Upper lobe of left lung (tissue), 4 donors: ENCODE measurements at regions not wholly inside any gene's neighbourhood (a gene's known extent, or its start where the extent isn't known, plus 50 kb on each side); places are given as distances from the start of the nearest gene placed in this dataset.

Experiments used
- CTCF ChIP-seq, 6 experiments: fragments of 450-650 bp in 4 of 6; fragments of 200-600 bp in 2 of 6; sonication (generic) in 2 of 6; IDR thresholded peaks; one replicate each; pipeline ENCODE4 v1.5.1; 2016 to 2019; ENCODE audit warnings: antibody characterized with exemption in 6 of 6
- EP300 ChIP-seq, 4 donors: sonication (generic); formaldehyde crosslinking; IDR thresholded peaks; one replicate each; pipeline ENCODE4 v1.5.1; 2017; ENCODE audit warnings: antibody characterized with exemption in 4 of 4, control low read depth in 2 of 4
- POLR2A ChIP-seq, 4 donors: fragments of 450-650 bp; IDR thresholded peaks; one replicate each; pipeline ENCODE4 v1.5.1; 2016 to 2017; ENCODE audit warnings: antibody characterized with exemption in 4 of 4, mild to moderate bottlenecking in 2 of 4
- POLR2AphosphoS5 ChIP-seq, 2 donors: sonication (generic); formaldehyde crosslinking; IDR thresholded peaks; one replicate each; pipeline ENCODE4 v1.5.1; 2017; ENCODE audit warnings: antibody characterized with exemption in 2 of 2

DNA sequence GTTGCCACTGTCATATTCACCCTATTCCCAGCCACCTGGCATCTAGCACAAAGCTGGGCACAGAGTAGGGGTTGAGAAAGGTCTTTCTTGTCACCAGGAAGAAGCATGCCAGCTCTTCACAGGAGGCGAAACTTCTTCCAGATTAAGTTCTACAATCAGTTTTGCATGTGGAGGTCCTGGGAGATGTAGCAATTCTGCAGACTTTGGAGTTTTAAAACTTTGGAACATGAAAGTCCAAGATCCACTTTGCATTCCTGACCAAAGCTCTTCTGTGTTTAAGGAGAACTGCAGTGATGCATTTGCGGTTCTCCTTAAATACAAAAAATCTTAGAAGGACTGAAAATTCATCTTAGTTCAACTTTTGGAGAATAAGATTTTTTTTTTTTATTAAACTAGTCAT lies 258.5 kb upstream of the USP24 start:
- TF ChIP-seq EP300 (IDR thresholded peaks at IDR 0.05) (no peak), CTCF (IDR thresholded peaks at IDR 0.05) (no peak), POLR2A (IDR thresholded peaks at IDR 0.05) (no peak), POLR2AphosphoS5 (IDR thresholded peaks at IDR 0.05) (no peak)
